T-helper 1 cell treated with Interleukin-12 subunit alpha and Interleukin-12 subunit beta and Interleukin-4 antibody, amounts not matched to agents 30 ng/mL and 1 ng/mL, for 36 hours (primary cell): ENCODE measurements at regions not wholly inside any gene's neighbourhood (a gene's known extent, or its start where the extent isn't known, plus 50 kb on each side); places are given as distances from the start of the nearest gene placed in this dataset.

Source experiments
- intact Hi-C: fragments of 100-400 bp; cut with micrococcal nuclease; formaldehyde crosslinking; loops from one replicate; pipeline ENCODE4 v1.15.1; 2024

DNA sequence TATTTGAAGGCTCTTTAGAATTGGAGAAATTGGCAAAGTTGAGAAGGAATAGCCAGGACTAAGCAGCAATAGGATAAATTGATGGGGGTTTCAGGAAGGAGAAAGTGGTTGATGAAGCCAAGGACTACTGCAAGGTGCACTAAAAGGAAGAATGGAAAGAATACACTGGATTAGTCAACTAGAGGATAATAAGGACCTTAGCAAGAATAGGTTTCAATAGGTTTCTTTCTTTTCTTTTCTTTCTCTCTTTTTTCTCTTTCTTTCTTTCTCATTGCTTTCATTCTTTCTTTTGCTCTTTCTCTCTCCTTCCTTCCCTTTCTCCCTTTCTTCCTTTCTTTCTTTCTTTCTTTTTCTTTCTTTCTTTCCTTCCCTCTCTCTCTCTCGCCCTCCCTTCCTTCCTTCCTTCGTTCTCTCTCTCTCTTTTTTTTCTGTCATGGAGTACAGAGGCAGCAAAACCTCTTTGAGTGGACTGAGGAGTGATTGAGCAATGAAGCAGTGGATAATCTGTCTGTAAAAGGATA lies 234.4 kb upstream of the TMC3 start:
- intact Hi-C loops: no loop called here

GRCh38 chr15:81604713-81605112 lies 230.7 kb upstream of the TMC3 start:
- intact Hi-C loops: no loop called here

GRCh38 chr15:81596159-81596865 lies 222.3 kb upstream of the TMC3 start:
- intact Hi-C loops: no loop called here

DNA sequence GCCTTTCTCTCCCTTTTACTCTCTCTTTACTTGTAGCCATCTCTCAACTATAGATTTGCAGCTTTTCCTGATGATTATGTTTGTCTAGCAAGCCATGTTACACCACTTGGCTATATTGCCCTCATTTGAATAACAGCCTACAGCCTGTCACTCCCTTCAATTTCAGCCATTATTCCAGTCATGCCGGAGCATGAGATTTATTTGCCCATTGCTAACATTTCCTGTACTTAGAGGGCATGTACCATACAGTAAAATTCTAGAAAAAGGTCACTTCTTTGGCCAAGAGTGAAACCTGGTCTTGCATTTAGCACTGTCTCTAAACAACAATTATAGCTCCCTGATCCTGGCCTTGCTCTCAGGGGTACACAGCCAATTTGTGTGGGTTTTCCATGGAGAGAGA lies 221.7 kb upstream of the TMC3 start:
- intact Hi-C loops: no loop called here

GRCh38 chr15:81589671-81590070 lies 215.7 kb upstream of the TMC3 start:
- intact Hi-C loops: no loop called here

DNA sequence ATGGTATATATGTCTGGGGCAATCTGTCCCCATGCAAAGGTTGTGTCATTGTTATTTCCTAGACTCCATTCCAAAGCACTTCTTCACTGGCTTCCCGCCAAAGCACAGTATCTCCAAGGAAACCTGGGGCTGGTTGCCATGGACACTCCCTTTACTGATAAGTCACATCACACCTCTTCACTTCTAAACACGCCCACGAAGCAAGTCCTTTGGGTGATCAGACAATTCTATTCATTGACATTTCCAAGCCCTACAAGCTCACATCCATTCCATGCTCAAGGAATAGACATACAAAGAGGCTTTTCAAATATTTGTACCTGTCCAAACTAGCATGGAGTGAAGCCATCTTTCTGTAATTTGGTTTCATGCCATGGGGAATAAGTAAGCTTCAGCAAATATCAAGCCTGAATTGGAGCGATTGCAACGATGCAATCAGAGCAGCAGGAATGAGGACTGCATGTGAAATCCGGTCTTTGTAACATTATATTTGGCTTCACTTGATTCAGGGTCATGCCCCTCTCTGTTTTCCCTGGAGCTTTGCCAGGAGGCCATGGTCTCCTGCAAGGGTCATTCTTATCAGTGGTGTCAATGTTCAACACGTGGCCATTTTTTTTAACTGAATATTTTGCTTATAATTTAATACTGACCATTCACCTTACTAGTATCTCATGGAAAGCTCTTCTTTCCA lies 201.6 kb upstream of the TMC3 start:
- intact Hi-C loops: no loop called here

- intact Hi-C loops: no loop called here
Measured at GRCh38 chr15:81573098-81573746, 199.2 kb upstream of the TMC3 start.

GRCh38 chr15:81572190-81572589 lies 198.2 kb upstream of the TMC3 start:
- intact Hi-C loops: no loop called here

GRCh38 chr15:81569286-81570080 lies 195.5 kb upstream of the TMC3 start:
- intact Hi-C loops: no loop called here

DNA sequence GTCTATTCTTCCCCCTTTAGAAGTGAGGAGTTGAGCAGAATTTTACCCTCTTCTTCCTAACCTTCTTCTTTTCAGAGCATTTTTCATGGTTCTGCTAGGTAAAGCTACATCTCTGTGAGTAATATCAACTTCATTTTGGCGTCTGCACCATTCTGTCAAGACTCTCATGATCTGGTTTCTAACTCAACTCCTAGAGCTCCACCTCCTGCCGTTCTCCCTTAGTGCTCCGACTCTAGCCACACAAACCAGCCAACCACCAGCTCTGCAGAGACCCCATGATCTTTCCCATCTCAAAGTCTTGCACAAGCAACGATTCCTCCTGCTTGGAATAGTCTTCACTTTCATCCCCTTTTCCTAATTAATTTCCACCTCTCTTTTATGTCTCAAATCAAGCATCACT lies 193.9 kb upstream of the TMC3 start:
- intact Hi-C loops: no loop called here

DNA sequence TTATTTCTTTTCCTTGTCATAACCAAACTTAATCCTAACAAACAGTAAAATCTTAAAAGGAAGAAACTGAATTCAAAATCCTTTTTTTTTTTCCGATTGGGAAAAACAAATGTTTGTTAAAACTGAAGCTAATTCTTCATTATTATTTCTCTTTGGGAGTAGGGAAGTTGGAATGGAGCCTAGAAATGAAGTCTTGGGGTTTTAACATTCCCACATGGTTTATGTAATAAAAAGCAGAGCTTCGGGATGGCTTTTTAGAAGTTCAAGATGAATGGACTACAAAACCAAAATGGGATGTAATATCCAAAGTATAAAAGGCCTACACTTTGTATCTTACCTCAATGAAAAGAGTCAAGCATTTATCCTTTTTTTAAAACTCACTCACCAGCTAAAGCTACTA lies 189.0 kb upstream of the TMC3 start:
- intact Hi-C loops: no loop called here

DNA sequence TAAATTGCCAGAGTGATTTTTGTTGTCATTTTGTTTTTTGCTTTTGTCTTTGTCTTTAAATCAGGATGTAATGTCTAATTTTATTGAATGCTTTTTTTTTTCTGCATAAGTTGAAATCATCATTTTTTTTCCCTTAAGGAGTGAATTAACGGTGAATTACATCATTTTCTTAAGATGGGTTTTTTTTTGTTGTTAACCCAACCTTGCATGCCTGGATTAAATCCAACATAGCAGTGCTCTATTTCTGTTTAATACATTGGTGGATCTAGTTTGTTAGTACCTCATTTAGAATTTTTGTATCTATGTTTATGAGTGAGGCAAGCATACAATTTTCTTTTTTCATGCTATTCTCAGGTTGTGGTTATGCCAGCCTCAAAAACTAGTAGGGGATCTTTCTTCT lies 186.4 kb upstream of the TMC3 start:
- intact Hi-C loops: no loop called here

- intact Hi-C loops: no loop called here
Measured at GRCh38 chr15:81558056-81558455, 184.0 kb upstream of the TMC3 start.

DNA sequence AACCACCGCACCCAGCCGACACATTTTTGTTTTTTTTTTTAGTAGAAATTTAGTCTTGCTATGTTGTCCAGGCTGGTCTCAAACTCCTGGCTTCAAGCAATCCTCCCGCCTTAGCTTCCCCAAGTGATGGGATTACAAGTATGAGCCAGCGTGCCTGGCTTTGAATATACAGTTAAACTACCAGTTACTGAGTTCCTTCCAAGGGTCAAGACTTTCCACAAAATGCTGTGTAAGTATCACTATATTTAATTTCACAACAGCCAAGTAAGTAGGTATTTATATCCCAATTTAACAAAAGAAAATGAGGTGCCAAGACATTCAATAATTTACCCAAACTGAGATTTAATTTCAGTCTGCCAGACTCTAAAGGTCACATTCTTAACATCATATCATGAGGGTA lies 181.3 kb upstream of the TMC3 start:
- intact Hi-C loops: no loop called here

DNA sequence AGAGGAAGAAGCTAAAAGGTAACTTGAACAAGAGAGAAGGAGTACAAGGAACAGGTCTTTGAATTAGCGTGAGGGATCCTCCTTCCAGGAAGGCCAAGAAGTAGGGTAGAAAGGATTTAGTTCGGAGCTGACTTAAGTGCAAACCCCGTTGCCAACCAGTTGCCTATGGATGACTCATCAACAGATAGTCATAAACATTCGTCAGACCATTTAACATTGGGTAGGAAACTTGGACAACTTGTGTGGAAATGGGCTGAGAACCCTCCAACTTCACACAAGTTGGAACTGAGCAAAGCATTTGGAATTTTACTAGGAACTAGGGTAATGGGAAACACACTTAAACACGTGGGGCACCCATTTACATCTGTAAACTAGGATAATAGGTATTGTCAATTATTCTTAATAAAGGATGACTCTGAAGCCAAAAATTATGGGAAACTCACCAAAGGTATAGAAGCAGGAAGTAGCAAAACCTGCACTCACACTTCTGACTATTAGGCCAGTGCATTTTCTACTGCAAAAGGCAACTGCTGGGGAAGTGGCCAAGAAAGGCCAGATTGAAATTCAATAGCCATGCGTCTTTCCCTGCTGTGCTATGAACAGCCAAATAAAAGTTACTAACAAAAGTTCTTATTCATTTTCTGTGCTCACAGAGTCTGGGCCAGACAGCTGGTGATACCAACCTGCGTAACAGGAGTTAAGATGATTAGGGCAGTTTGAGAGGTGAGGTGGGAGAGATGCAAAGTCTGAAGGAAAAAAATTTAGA lies 174.5 kb upstream of the TMC3 start:
- intact Hi-C loops: no loop called here

DNA sequence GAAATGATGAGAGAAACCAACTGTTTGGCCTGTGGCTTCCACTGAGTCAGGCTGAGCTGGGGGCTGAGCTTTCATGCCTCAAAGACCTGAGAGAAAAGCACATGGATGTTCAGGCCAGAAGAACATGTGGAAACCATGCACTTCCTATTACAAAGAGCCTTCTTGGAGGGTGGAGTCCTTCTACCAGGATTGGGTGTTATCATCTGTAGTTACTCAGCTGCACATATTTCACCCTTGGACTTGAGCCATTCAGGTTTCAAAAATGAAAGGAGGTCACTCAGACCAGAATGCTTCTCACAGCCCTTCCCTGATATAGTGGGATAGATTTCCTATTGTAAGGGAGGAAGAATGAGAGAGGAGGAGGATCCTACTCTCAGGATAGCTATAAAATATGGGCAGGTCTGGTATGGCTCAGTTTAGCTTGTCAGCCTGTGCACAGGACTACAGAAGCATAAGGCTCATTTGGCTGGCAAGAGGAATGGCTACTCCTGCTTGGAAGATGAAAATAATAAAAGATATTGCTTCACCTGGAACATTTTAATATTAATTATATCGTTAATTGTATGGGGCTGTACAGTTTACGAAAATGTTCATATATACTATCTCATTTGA lies 173.6 kb upstream of the TMC3 start:
- intact Hi-C loops: no loop called here

- intact Hi-C loops: no loop called here
Measured at GRCh38 chr15:81544385-81544784, 170.4 kb upstream of the TMC3 start.

DNA sequence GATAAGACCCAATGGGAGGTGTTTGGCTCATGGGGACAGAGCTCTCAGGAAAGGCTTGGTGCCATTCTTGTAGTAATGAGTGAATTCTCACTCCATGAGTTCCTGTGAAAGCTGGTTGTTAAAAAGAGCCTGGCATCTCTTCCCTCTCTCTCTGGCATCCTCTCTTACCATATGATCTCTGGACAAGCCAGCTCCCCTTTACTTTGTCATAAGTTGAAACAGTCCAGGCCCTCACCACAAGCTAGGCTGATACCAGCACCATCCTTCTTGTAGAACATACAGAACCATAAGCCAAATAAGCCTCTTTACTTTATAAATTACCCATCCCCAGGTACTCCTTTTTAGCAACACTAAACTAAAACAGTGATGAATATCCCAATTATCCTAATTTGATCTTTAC lies 166.9 kb upstream of the TMC3 start:
- intact Hi-C loops: loop anchor here (2.0 kb wide), 1 partner anchor 72 kb away; no protein-coding TSS in a partner anchor

DNA sequence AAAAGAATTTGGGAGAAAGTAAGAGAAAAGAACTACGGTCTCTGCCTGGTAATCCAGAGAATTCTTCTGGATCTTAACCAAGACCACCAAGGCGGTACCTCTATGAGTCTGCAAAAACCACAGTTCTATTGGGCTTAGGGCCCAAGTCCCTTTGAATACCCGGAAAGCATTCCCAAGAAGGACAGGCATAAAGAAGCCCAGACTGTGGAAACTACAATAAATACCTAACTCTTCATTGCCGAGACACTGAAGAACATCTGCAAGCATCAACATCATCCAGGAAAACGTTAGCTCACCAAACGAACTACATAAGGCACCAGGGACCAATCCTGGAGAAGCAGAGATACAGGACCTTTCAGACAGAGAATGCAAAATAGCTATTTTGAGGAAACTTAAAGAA lies 162.3 kb upstream of the TMC3 start:
- intact Hi-C loops: no loop called here

DNA sequence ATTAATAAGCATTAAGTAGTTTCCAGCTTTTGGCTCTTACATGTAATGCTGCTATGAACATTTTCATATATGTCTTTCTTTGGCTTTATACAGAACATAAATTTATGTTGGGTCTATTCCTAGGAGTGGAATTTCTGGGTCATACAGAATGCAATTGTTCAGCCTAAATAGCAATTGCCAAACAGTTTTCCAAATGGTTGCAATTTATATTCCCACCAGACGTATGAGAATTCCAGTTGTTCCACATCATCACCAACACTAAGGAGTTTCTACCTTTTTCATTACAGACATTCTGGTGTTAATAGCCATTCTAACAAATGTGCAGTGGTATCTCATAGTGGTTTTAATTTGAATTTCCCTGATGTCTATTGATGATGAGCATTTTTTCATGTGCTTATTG lies 160.1 kb upstream of the TMC3 start:
- intact Hi-C loops: no loop called here
